Tibial artery (tissue), 4 donors: ENCODE measurements at regions not wholly inside any gene's neighbourhood (a gene's known extent, or its start where the extent isn't known, plus 50 kb on each side); places are given as distances from the start of the nearest gene placed in this dataset.

Experiments
- DNase-seq, 2 donors: peaks; one replicate each; pipeline ENCODE4 v3.0.0-alpha.2; 2019
- H3K27ac ChIP-seq, 2 donors: fragments of 200-600 bp; sonication (generic) in 1 of 2; 1 replicate in 1 of 2; 2 replicates in 1 of 2; pipeline ENCODE4 v1.5.1; 2018 to 2019; ENCODE audit warnings: mild to moderate bottlenecking in 1 of 2
- H3K27me3 ChIP-seq, 2 donors: fragments of 200-600 bp; sonication (generic) in 1 of 2; one replicate each; pipeline versions ENCODE4 v1.5.1 to v1.6.0; 2016 to 2019
- H3K36me3 ChIP-seq, 3 donors: fragments of 200-600 bp; sonication (generic) in 2 of 3; one replicate each; pipeline ENCODE4 v1.5.1; 2016 to 2019; ENCODE audit warnings: mild to moderate bottlenecking in 2 of 3
- H3K4me1 ChIP-seq, 4 donors: fragments of 200-600 bp; sonication (generic) in 2 of 4; 1 replicate in 3 of 4; 2 replicates in 1 of 4; pipeline ENCODE4 v1.5.1; 2016 to 2019
- H3K4me3 ChIP-seq, 2 donors: fragments of 200-600 bp; sonication (generic) in 1 of 2; 1 replicate in 1 of 2; 2 replicates in 1 of 2; pipeline ENCODE4 v1.5.1; 2018 to 2019; ENCODE audit warnings: mild to moderate bottlenecking in 2 of 2
- H3K9me3 ChIP-seq, 3 donors: fragments of 200-600 bp; sonication (generic) in 1 of 3; one replicate each; pipeline ENCODE4 v1.5.1; 2016 to 2019
- intact Hi-C: fragments of 100-400 bp; cut with DNase I; formaldehyde crosslinking; loops from one replicate; pipeline ENCODE4 v1.15.0; 2023; ENCODE audit warnings: low total_unique reads
- TF ChIP-seq, protein P1 (sequence below), 2 experiments: fragments of 200-600 bp in 1 of 2; fragments of 450-650 bp in 1 of 2; IDR thresholded peaks; one replicate each; pipeline ENCODE4 v1.5.1; 2017 to 2019; ENCODE audit warnings: antibody characterized with exemption in 2 of 2, mild to moderate bottlenecking in 1 of 2, moderate library complexity in 1 of 2

DNA sequence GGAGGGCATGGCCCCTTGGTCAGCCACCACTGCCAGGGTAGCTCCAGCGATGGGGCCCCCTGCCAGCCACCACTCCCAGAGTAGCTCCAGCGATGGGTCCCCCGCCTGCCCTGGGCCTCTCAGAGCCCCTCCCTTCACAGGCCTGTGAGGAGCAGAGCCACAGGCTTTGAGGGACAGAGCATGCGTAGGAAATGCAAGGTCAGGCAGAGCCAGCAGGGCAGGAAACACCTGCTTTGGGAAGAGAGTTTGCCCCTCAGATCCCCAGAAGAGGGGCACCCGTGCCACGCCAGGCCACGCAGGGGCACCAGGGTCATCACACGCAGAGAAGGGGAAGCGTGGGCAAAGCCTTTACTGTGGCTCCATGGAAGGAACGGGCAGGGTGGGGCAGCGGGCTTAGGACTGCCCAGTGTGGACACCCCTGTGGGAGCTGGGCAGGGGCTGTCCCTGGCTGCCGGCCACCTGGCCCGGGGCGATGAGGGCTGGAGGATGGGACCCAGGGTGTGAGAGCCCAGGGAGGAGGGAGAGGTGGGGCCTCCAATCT is 477.8 kb downstream of the BRD1 start:
- Histone ChIP-seq H3K27me3 (peaks cover 0 to 38% of the 10 kb centered on the region in 2 donors), H3K27ac (no peak overlapping the region), H3K36me3 (no peaks in the 10 kb centered on the region), H3K9me3 (no peaks in the 10 kb centered on the region), H3K4me3 (no peak overlapping the region), H3K4me1 (no peaks in the 10 kb centered on the region)
- peak in 1 of 2 donors; percentile 48 for DNase-seq
- TF ChIP-seq, protein P1, sequence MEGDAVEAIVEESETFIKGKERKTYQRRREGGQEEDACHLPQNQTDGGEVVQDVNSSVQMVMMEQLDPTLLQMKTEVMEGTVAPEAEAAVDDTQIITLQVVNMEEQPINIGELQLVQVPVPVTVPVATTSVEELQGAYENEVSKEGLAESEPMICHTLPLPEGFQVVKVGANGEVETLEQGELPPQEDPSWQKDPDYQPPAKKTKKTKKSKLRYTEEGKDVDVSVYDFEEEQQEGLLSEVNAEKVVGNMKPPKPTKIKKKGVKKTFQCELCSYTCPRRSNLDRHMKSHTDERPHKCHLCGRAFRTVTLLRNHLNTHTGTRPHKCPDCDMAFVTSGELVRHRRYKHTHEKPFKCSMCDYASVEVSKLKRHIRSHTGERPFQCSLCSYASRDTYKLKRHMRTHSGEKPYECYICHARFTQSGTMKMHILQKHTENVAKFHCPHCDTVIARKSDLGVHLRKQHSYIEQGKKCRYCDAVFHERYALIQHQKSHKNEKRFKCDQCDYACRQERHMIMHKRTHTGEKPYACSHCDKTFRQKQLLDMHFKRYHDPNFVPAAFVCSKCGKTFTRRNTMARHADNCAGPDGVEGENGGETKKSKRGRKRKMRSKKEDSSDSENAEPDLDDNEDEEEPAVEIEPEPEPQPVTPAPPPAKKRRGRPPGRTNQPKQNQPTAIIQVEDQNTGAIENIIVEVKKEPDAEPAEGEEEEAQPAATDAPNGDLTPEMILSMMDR (IDR thresholded peaks at IDR 0.05) = no peak
- intact Hi-C loops = no loop called here

DNA sequence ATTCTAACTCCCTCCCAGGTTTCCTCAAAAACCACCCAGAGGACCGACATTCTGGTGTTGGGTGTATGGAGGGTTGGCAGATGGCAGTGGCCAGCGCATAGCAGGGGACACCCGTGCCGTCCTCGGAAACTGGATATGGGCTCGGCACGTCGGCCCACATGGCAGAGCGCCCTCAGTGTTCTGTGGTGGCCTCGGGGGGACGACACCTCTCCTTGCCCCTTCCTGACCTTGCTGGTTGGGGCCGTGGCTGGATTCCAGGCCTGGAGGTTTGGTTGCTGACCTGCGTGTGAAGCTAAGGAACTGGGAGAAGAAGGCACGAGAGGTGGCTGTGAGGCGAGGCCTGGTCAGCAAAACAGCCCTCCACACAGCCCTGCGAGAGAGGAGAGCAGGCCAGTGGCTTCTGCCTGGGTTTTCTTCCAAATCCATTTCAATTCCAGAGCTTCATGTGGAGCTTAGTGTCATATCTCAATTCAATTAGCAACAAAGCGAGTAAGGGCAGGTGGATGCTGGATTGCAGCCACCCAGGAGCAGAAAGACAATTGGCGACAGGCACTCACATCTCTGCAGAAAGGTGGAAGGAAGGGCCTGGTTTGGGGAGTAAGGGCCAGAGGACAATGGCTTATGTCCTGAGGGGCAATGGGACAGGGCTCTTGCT is 478.4 kb downstream of the BRD1 start:
- DNase-seq = peak in 1 of 2 donors; percentile 44
- intact Hi-C loops = no loop called here
- no peak overlapping the region for H3K27ac ChIP-seq
- no peak overlapping the region for H3K4me3 ChIP-seq
- H3K4me1 ChIP-seq = no peaks in the 10 kb centered on the region
- H3K9me3 ChIP-seq = no peaks in the 10 kb centered on the region
- TF ChIP-seq, protein P1 (IDR thresholded peaks at IDR 0.05) = no peak
- H3K27me3 ChIP-seq = peaks cover 0 to 37% of the 10 kb centered on the region in 2 donors
- H3K36me3 ChIP-seq = no peaks in the 10 kb centered on the region

DNA sequence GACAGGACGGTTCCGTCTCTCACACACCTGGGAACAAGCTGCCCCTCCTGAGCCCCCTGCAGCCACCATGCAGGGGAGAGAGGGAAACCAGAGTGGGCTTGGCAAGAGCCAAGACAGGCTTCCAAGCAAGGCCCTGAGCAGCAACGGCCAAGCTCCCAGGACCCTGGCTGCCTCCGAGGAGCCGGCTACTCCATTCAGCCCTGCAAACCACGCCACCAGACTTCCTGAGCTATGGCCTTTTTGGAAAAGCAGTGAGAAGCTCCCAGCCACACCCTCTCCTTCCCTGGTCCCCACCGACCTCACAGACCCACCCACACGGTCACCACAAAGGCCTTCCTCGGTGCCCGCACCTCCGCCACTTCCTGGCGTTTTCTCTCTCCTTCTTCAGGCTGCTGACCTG is 479.0 kb downstream of the BRD1 start:
- DNase-seq = peak in 1 of 2 donors; percentile 46
- intact Hi-C loops = no loop called here

DNA sequence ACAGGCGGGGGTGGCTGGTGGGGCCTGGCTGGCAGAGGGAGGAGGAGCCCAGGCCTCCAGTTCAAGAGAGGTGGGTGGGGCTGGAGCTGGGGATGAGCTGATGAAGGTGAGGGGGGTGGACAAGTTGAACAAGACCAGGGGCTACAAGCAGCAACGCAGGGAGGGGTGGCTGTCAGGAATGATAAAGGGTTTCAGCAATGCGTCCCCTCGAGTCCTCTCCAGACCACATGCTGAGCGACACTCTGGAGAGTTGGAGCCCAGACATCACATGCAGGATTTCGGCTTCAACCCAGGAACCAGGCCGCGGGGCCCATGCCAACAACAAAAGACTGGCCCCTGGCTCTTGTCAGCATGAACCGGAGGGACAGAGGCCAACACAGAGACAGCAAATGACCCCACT is 480.3 kb downstream of the BRD1 start:
- Histone ChIP-seq H3K27ac (no peak overlapping the region), H3K27me3 (peaks cover 0 to 34% of the 10 kb centered on the region in 2 donors), H3K9me3 (no peaks in the 10 kb centered on the region), H3K36me3 (no peaks in the 10 kb centered on the region), H3K4me1 (no peaks in the 10 kb centered on the region), H3K4me3 (no peak overlapping the region)
- intact Hi-C loops = no loop called here
- DNase-seq = peak in 1 of 2 donors; percentile 52
- TF ChIP-seq, protein P1 (IDR thresholded peaks at IDR 0.05) = no peak

More for the DNA sequence above, 479.0 kb downstream of the BRD1 start:
- Histone ChIP-seq H3K36me3 (no peaks in the 10 kb centered on the region), H3K4me3 (no peak overlapping the region), H3K27me3 (peaks cover 0 to 40% of the 10 kb centered on the region in 2 donors), H3K27ac (no peak overlapping the region), H3K4me1 (no peaks in the 10 kb centered on the region), H3K9me3 (no peaks in the 10 kb centered on the region)
- TF ChIP-seq, protein P1 (IDR thresholded peaks at IDR 0.05) = no peak

DNA sequence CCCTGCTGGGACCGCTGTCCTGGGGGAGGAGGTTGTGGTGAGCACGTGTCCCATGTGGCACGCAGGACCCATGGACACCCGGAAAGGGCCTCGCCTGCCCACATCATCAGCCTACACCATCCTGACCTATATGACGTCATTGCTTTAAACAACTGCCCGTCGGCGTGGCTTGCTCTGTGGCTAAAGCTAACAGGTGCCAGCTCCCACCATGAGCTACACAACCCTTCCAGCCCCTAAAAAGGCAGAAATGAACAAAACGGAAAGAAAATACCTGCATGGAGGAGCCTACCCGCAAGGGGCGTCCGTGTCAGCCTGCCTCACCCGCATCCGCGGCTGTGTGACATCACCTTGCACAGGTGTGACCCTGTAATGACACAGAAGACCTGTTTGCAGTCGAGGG is 481.8 kb downstream of the BRD1 start:
- peak in 1 of 2 donors; percentile 33 for DNase-seq
- Histone ChIP-seq H3K27me3 (peaks cover 0 to 33% of the 10 kb centered on the region in 2 donors), H3K4me3 (no peak overlapping the region), H3K9me3 (no peaks in the 10 kb centered on the region), H3K4me1 (no peaks in the 10 kb centered on the region), H3K27ac (no peak overlapping the region), H3K36me3 (no peaks in the 10 kb centered on the region)
- intact Hi-C loops = no loop called here
- TF ChIP-seq, protein P1 (IDR thresholded peaks at IDR 0.05) = no peak
